Lung (tissue), 11 donors: ENCODE measurements at regions not wholly inside any gene's neighbourhood (a gene's known extent, or its start where the extent isn't known, plus 50 kb on each side); places are given as distances from the start of the nearest gene placed in this dataset.

Experiments
- ATAC-seq: fragments of 200-7000 bp; cut with Tn5 transposase; one replicate; pipeline ENCODE4 v1.9.1; 2020; ENCODE audit warnings: moderate number of reproducible peaks; ENCODE audit not compliant: insufficient read depth, low FRiP score
- DNase-seq, 3 donors: peaks; one replicate each; pipeline ENCODE4 v3.0.0-alpha.2; 2013 to 2017
- H3K27ac ChIP-seq, 2 donors: one replicate each; pipeline ENCODE4 v1.5.1; 2013; ENCODE audit warnings: mild to moderate bottlenecking in 2 of 2, moderate library complexity in 2 of 2, control low read depth in 1 of 2, inconsistent platforms in 1 of 2, low read depth in 1 of 2, low read length in 1 of 2
- H3K27me3 ChIP-seq, 3 donors: one replicate each; pipeline ENCODE4 v1.5.1; 2013; ENCODE audit warnings: low read length in 2 of 3; ENCODE audit not compliant: control insufficient read depth in 3 of 3, insufficient read depth in 3 of 3
- H3K36me3 ChIP-seq, 4 donors: one replicate each; pipeline ENCODE4 v1.5.1; 2013; ENCODE audit warnings: low read length in 4 of 4, mild to moderate bottlenecking in 1 of 4, moderate library complexity in 1 of 4; ENCODE audit not compliant: control insufficient read depth in 4 of 4, insufficient read depth in 4 of 4
- H3K4me1 ChIP-seq, 5 donors: one replicate each; pipeline ENCODE4 v1.5.1; 2013; ENCODE audit warnings: low read length in 5 of 5, mild to moderate bottlenecking in 2 of 5, moderate library complexity in 1 of 5; ENCODE audit not compliant: control insufficient read depth in 5 of 5, insufficient read depth in 5 of 5
- H3K4me3 ChIP-seq: one replicate; pipeline ENCODE4 v1.5.1; 2013; ENCODE audit warnings: mild to moderate bottlenecking, control low read depth, moderate library complexity
- H3K9ac ChIP-seq, 2 donors: one replicate each; pipeline ENCODE4 v1.5.1; 2013; ENCODE audit warnings: low read length in 2 of 2, control low read depth in 1 of 2; ENCODE audit not compliant: insufficient read depth in 1 of 2
- H3K9me3 ChIP-seq, 4 donors: one replicate each; pipeline ENCODE4 v1.5.1; 2013; ENCODE audit warnings: low read length in 3 of 4, mild to moderate bottlenecking in 1 of 4, moderate library complexity in 1 of 4; ENCODE audit not compliant: control insufficient read depth in 4 of 4, insufficient read depth in 3 of 4
- WGBS, 2 donors: extraction: QIAGEN DNeasy Blood & Tissue Kit; methylation state at CpG; one replicate each; pipeline ENCODE4 v1.1.7; 2013; 5-methylcytosine and 5-hydroxymethylcytosine counted together
- TF ChIP-seq, protein P1 (sequence below): IDR thresholded peaks from 2 replicates; pipeline ENCODE4 v1.5.1; 2012; ENCODE audit warnings: mild to moderate bottlenecking; ENCODE audit errors: control extremely low read depth, extremely low read depth
- donor health status: control.
- donor health status: control.
- donor health status: Bipolar disorder and iron deficiency.
- donor health status: healthy.
- donor health status: DM: yes; HTN: yes; CAD: no.

DNA sequence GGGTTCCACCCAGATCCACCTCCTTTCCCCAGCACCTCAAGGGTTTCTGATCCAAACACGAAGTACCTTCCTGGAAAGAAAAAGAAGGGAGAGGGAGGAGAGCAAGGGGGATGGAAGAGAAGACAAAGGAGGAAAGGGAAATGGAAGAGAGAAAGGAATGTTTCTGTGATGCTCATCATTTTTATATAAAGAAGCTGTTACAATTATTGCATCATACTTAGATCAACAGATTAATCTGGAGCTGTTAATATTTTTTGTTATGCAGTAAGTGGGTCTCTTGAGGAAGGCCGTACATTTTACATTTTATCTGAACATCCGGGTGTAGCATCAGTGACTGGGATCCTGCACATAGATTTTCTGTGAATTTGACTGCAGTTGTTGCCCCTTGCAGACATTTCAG, 60.6 kb upstream of the NEDD4L start:
- no peak overlapping the region for H3K27ac ChIP-seq
- H3K9ac ChIP-seq = no peak overlapping the region
- peaks cover 0 to 8% (median 0%) of the 10 kb centered on the region in 5 donors for H3K4me1 ChIP-seq
- 70 to 91% methylated on average over 3 of the region's 3 CpGs for WGBS, 2 donors
- H3K27me3 ChIP-seq = no peaks in the 10 kb centered on the region
- H3K9me3 ChIP-seq = peaks cover 0 to 2% (median under 1%) of the 10 kb centered on the region in 4 donors
- TF ChIP-seq, protein P1, sequence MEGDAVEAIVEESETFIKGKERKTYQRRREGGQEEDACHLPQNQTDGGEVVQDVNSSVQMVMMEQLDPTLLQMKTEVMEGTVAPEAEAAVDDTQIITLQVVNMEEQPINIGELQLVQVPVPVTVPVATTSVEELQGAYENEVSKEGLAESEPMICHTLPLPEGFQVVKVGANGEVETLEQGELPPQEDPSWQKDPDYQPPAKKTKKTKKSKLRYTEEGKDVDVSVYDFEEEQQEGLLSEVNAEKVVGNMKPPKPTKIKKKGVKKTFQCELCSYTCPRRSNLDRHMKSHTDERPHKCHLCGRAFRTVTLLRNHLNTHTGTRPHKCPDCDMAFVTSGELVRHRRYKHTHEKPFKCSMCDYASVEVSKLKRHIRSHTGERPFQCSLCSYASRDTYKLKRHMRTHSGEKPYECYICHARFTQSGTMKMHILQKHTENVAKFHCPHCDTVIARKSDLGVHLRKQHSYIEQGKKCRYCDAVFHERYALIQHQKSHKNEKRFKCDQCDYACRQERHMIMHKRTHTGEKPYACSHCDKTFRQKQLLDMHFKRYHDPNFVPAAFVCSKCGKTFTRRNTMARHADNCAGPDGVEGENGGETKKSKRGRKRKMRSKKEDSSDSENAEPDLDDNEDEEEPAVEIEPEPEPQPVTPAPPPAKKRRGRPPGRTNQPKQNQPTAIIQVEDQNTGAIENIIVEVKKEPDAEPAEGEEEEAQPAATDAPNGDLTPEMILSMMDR = no peak
- no peaks in the 10 kb centered on the region for H3K36me3 ChIP-seq
- ATAC-seq = no peak
- no peak for DNase-seq
- H3K4me3 ChIP-seq = no peak overlapping the region

DNA sequence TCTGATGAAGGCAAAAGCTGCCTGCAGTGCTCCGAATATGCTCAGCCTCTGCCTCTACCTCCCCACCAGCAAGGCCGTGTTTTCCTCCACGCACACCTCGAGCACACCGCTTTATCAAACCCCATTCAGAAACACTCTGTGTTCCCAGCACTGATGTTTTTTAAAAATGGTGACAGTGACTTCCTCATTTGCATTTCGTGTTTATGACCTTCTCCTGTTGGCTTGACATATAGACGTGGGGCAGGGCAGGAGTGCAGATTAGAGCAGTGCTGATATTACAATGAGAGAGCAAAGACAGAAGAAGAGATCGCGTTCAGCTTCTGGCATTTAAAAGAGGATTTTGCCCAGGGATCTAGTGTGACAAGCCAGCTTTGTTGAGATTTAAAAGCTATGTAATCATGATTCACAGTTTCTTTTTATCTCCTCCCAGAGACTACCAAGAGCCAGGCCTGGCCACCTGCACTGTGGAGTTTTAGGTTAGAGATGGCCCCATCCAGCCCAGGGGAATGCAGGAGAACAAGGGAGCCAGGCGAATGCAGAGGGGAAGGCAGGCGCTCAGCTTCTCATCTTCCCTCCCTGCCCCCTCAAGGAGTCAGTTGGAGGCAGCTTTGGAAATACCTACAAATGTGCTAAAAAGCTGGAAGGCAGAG, 61.5 kb upstream of the NEDD4L start:
- H3K9me3 ChIP-seq = no peaks in the 10 kb centered on the region
- DNase-seq (no peak), ATAC-seq (no peak)
- TF ChIP-seq, protein P1 = no peak
- no peak overlapping the region for H3K4me3 ChIP-seq
- H3K36me3 ChIP-seq = no peaks in the 10 kb centered on the region
- H3K27ac ChIP-seq = no peak overlapping the region
- peaks cover 0 to 8% (median 0%) of the 10 kb centered on the region in 5 donors for H3K4me1 ChIP-seq
- WGBS, 2 donors = 83 to 85% methylated on average over 11 of the region's 11 CpGs
- no peaks in the 10 kb centered on the region for H3K27me3 ChIP-seq
- no peak overlapping the region for H3K9ac ChIP-seq

DNA sequence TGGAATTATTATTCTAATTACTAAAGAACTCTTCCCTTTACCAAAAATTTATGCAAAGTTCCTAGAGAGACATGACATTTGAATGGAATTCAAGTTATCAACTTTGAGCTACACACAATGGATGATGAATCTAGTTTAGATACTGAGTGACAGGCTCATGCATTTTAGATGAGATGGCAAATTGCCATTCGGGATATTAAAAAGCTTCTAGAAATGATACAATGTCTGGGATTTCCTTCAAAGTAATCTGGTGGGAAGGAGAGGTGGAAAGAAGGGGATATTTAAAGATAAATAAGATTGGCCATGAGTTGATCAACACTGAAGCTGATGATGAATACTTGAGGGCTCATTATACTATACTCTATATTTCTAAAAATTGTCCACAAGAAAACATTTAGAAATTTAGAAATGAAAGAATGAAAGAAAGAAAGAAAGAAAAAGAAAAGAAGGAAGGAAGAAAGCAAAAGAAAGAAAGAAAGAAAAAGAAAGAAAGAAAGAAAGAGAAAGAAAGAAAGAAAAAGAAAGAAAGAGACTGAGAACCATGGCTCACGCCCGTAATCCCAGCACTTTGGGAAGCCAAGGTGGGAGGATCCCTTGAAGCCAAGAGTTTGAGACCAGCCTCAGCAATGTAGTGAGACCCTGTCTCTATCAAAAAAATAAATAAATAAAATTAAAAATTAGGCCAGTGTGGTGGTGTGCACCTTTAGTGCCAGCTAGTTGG, 62.6 kb upstream of the NEDD4L start:
- TF ChIP-seq, protein P1 = no peak

More for the DNA sequence above, 62.6 kb upstream of the NEDD4L start:
- no peak overlapping the region for H3K4me3 ChIP-seq
- H3K9me3 ChIP-seq = no peaks in the 10 kb centered on the region
- DNase-seq (no peak), ATAC-seq (no peak)
- H3K4me1 ChIP-seq = peaks cover 0 to 7% (median 0%) of the 10 kb centered on the region in 5 donors
- 84 to 86% methylated on average over 3 of the region's 3 CpGs for WGBS, 2 donors
- H3K36me3 ChIP-seq = no peaks in the 10 kb centered on the region
- no peak overlapping the region for H3K9ac ChIP-seq
- H3K27ac ChIP-seq = no peak overlapping the region
- H3K27me3 ChIP-seq = no peaks in the 10 kb centered on the region
